ENCODE measurements at regions not wholly inside any gene's neighbourhood (a gene's known extent, or its start where the extent isn't known, plus 50 kb on each side); places are given as distances from the start of the nearest gene placed in this dataset.
"Not testable (repeated sequence)": the region's sequence is repeated elsewhere in the genome, so short reads cannot be mapped to it uniquely, and the experiment has no call there.

- DNase-seq (ENCODE audit: low spot score), result no peak
Observed at GRCh38 chr14:53743371-53743770, 213.3 kb downstream of the BMP4 start.

GRCh38 chr14:53742233-53742620 lies 214.4 kb downstream of the BMP4 start:
- DNase-seq (ENCODE audit: low spot score), result no peak

GRCh38 chr14:53741479-53742232 lies 215.0 kb downstream of the BMP4 start:
- no peak for DNase-seq (ENCODE audit: low spot score)

- DNase-seq (ENCODE audit: low spot score), result no peak
Observed at GRCh38 chr14:53740570-53740969, 216.1 kb downstream of the BMP4 start.

- no peak for DNase-seq (ENCODE audit: low spot score)
Observed at GRCh38 chr14:53735916-53736315, 220.7 kb downstream of the BMP4 start.

- no peak for DNase-seq (ENCODE audit: low spot score)
Observed at GRCh38 chr14:53723221-53723620, 233.4 kb downstream of the BMP4 start.

- no peak for DNase-seq (ENCODE audit: low spot score)
Observed at GRCh38 chr14:53719536-53719935, 237.1 kb downstream of the BMP4 start.

GRCh38 chr14:53716578-53716977 lies 240.0 kb downstream of the BMP4 start:
- no peak for DNase-seq (ENCODE audit: low spot score)

GRCh38 chr14:53715193-53715721 lies 241.4 kb downstream of the BMP4 start:
- DNase-seq (ENCODE audit: low spot score), result no peak

- DNase-seq (ENCODE audit: low spot score), result no peak
Observed at GRCh38 chr14:53714495-53715192, 242.0 kb downstream of the BMP4 start.

- DNase-seq (ENCODE audit: low spot score), result not testable (repeated sequence)
Observed at GRCh38 chr14:53712901-53713300, 243.7 kb downstream of the BMP4 start.

GRCh38 chr14:53711205-53711604 lies 245.4 kb downstream of the BMP4 start:
- DNase-seq (ENCODE audit: low spot score), result no peak

GRCh38 chr14:53710615-53711014 lies 246.0 kb downstream of the BMP4 start:
- no peak for DNase-seq (ENCODE audit: low spot score)

GRCh38 chr14:53709381-53709780 lies 247.2 kb downstream of the BMP4 start:
- DNase-seq (ENCODE audit: low spot score), result no peak

GRCh38 chr14:53703457-53703856 lies 253.2 kb downstream of the BMP4 start:
- DNase-seq (ENCODE audit: low spot score), result no peak

GRCh38 chr14:53701108-53701875 lies 255.3 kb downstream of the BMP4 start:
- DNase-seq (ENCODE audit: low spot score), result no peak

- DNase-seq (ENCODE audit: low spot score), result no peak
Observed at GRCh38 chr14:53696217-53696965, 260.2 kb downstream of the BMP4 start.

GRCh38 chr14:53695692-53696214 lies 260.9 kb downstream of the BMP4 start:
- no peak for DNase-seq (ENCODE audit: low spot score)

- DNase-seq (ENCODE audit: low spot score), result no peak
Observed at GRCh38 chr14:53692885-53693284, 263.7 kb downstream of the BMP4 start.

- DNase-seq (ENCODE audit: low spot score), result no peak
Observed at GRCh38 chr14:53692451-53692850, 264.2 kb downstream of the BMP4 start.

- no peak for DNase-seq (ENCODE audit: low spot score)
Observed at GRCh38 chr14:53683229-53683628, 273.4 kb downstream of the BMP4 start.

- DNase-seq (ENCODE audit: low spot score), result no peak
Observed at GRCh38 chr14:53672526-53672925, 284.1 kb downstream of the BMP4 start.
